GM21723 (cell line): ENCODE measurements at regions not wholly inside any gene's neighbourhood (a gene's known extent, or its start where the extent isn't known, plus 50 kb on each side); places are given as distances from the start of the nearest gene placed in this dataset.

Experiments
- ATAC-seq: cut with Tn5 transposase; IDR thresholded peaks from one replicate; pipeline ENCODE4 v1.9.1; 2021; ENCODE audit warnings: mild to moderate bottlenecking, moderate library complexity; ENCODE audit not compliant: unreplicated experiment

DNA sequence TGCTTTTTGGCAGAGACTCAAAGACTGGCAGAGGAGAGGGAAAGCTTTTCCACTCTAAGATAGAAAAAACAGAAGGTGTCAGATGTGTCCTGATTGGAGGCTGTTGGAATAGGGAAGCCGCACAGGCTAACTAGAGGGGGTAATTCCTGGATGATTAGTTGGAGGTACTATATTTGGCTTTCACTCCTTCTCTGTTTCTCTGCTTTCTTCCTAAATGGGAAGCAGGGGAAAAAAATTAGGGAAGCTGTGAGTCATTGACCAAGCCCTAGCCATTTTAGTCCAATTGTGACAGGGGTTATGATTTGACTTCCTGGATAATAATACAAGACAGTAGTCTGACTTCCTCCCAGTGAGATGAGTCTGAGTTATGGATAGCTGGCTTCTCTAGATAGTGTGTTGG lies 475.2 kb upstream of the CELF2 start:
- no peak for ATAC-seq

DNA sequence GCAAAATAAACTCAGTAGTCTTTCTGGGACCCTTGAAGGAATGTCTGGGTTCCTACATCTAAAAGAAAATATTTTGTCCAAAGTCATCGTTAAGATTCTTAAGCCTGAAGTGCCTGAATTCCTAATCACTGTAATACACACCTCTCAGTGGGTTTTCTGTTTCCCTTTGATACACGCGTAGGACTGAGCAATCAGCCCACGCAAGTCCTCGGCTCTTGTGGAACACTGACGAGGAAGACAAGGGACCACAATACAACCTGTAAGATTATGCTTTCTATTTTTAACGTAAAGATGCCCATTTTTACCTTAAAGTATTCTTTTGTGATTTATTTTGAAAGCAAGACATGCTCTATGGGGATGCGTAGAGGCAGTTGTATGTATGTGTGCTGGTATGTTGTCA lies 472.8 kb upstream of the CELF2 start:
- no peak for ATAC-seq

GRCh38 chr10:10545771-10546170 lies 471.9 kb upstream of the CELF2 start:
- no peak for ATAC-seq

- ATAC-seq, result no peak
These were observed 465.9 kb upstream of the CELF2 start for GRCh38 chr10:10551596-10552301.

DNA sequence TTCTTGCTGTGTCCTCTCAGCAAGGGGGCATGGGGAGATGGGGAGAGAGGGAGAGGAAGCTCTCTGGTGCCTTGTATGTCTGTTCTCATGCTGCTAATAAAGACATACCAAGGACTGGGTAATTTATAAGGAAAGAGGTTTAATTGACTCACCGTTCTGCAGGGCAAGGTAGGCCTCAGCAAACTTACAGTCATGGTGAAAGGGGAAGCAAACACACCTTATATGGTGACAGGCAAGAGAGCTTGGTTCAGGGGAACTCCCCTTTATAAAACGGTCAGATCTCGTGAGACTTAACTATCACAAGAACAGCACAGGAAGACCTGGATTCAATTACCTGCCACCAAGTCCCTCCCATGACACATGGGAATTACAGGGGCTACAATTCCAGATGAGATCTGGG lies 464.7 kb upstream of the CELF2 start:
- ATAC-seq, result no peak

- no peak for ATAC-seq
These were observed 453.4 kb upstream of the CELF2 start for GRCh38 chr10:10564081-10564794.

DNA sequence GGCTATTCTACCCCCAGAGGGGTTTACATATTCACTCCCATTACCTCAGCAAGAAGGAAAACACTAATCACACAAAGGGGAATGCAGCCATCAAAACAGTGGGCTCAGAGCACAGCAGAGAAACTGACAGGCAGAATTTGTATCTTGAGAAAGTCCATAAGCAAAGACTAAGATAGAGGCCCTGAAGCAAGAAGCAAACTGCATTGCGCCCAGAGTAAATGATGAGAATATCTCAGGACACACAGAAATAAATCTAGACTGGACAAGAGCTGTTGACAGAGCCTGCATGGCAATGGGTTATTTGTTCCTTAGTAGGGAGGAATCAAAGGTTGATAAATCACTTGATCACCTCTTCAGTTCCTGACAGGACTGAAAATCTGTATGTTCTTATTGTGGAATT lies 440.7 kb upstream of the CELF2 start:
- no peak for ATAC-seq

GRCh38 chr10:10579709-10580108 lies 438.0 kb upstream of the CELF2 start:
- no peak for ATAC-seq

DNA sequence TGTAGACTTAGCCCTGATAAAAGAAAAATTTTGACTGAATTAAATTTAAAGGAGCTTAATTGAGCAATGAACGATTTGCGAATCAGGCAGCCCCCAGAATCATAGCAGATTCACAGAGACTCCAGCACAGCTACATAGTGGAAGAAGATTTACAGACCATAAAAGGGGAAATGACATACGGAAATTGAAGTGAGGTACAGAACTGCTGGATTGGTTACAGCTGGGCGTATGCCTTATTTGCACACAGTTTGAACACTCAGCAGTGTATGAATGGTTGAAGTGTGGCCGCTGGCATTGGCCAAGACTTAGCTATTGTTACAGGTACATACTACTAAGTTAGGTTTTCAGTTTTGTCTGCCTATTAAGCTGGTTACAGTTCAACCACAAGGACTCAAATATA lies 433.5 kb upstream of the CELF2 start:
- ATAC-seq, result no peak

GRCh38 chr10:10587744-10588393 lies 429.8 kb upstream of the CELF2 start:
- no peak for ATAC-seq

DNA sequence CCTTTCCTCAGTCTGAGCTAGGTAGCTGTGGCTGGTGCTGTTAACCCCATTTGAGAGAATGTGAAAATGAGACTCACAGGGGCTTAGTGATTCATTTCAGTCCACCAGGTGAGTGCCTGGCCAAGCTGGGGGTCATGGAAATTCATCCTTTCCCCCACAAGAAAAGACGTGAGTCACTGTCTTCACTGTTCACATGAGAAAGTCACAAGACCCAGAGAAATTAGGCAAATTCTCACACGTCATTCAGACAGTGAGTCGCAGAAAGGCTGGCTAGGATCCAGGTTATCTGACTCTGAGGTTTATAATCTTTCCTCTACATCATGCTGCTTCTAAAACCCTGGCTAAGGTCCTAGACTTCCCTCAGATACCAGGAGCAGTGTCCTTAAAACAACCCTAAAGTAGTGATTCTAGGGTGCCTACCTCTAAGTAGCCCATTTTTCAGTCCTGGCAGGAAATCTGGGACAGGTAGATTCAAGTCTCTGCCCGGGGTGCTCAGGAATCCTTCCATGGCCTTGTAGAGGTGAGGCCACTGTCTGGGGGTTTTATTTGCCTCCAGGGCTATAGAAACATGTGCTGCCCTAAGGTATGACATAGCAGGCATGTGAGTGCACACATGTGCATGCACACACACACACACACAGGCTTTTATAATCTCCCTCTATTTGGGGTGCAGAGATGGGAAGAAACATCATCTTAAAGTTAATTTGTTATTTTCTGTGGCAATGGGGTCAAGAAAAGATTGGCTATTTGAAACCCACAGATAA lies 427.9 kb upstream of the CELF2 start:
- ATAC-seq, result peak; percentile 93

DNA sequence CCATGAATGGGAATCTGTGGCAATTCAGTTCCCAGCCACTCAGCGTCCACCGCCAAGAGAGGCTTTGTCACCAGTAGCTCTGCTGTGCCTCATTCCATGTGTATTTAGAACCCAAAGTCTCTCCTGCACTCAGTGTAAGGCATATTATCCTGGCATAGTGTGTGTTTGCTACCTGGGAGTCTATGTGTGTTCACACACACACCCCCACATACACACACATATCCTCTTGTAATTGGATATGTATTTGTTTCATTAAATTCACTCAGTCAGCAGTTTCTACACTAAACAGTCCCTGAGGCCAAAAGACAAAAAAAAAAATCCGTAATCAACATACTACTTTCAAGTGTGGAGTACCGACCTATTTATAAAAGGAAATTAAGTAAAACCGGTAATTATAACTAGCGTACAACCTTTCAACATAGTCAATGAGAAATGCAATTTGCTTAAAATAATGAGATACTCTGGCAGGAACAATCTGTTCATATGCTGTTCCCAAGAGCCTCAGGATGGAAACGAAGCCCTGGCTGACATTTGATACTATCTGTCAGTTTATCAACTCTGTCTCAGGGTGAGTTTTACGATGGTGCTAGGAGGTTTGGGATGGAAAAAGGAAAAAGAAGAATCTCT lies 425.8 kb upstream of the CELF2 start:
- ATAC-seq, result no peak

DNA sequence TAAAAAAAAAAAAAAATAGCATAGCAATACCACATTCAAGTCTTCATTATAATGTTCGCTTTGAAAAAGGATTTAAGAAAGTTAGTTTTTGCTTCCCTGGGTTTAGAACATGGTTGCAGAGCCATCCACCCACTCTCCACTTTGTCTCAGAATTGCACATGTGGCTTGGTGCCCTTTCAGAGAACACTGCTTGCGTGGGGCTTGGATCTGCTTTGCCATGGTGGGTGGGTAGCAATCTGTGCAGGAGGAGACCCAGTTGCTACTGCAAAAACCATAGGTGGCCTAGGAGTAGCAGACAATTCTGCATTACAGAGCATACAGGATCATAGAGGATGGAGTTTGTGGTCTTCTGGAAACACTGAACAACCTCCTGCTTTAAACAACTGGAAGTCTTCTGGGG lies 421.4 kb upstream of the CELF2 start:
- no peak for ATAC-seq

GRCh38 chr10:10598297-10598696 lies 419.4 kb upstream of the CELF2 start:
- no peak for ATAC-seq

DNA sequence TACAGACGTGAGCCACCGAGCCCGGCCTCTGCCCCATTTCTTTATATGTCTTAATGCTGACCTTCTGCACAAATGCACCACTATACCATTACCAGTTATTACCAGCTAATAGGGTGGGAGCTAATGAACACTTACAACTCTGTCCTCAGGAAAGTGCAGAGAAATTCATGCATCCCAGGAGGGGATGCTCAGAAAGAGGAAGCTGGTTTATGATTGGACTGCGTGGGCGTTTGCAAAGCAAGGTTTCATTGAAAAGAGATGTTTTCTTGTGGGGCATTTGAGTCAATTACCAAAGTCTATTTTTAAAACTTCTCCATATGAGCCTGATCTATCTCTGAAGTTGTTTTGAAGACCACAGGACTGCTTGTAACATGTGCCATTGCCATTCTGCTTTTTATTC lies 417.7 kb upstream of the CELF2 start:
- ATAC-seq, result no peak

DNA sequence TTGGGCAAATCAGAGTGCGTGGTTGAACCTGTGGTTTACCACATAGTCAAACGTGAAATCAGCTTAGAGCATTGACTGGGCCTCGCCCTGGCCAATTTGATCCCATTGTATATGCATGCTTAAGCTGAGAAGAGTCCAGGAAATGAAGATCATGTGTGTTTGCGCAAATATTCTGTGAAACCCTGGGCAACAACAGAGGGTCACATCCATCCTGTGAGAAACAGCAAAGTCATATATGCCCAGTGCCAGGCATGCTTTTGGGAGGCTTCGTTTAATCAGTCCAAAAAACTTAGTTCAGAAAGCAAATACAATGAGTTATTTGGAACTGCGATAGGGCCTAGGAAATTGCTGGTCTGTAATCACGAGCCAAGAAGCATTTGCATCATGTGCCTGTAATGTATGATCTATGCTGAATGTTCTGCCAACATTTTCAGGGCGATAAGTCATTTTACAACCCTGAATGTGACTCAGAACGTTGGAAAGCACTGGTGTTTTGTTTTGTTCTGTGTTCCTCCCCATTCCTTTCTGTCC lies 412.1 kb upstream of the CELF2 start:
- no peak for ATAC-seq

GRCh38 chr10:10609379-10609955 lies 408.2 kb upstream of the CELF2 start:
- no peak for ATAC-seq

DNA sequence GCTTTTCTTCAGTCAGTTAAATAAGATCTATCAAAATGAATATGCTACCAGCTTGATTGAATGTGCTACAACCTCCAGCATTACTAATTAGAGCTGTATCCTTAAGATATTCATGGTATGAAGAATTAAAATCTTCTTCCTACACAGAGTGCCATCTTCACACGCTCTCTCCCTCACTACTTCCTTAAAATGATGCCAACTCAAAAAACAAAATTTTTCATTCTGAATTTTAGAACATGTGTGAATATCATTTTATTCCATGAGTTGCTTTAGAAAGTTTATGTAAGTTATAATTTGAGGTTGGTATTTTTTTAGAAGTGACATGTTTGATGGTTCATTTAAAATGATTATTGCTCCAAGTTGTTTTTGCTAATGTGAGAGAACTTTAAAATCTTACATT lies 407.5 kb upstream of the CELF2 start:
- ATAC-seq, result no peak

DNA sequence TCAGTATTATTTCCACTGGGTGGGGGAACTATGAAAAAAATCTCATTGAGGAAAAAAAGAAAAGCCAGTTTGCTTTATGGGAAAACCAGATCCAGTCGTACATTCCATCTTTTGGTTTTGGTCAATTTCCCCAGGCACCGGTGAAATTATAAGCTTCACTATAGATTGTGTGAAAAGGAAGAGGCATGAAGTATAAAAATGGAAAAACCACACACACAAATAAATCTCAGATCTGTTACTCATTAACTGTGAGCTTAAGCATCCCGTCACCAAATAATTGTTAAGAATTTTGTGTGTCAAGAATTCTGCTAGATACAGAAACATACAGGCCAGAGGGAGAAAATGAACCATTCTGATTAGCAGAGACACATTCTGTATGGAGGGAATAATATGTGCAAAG lies 405.5 kb upstream of the CELF2 start:
- no peak for ATAC-seq

DNA sequence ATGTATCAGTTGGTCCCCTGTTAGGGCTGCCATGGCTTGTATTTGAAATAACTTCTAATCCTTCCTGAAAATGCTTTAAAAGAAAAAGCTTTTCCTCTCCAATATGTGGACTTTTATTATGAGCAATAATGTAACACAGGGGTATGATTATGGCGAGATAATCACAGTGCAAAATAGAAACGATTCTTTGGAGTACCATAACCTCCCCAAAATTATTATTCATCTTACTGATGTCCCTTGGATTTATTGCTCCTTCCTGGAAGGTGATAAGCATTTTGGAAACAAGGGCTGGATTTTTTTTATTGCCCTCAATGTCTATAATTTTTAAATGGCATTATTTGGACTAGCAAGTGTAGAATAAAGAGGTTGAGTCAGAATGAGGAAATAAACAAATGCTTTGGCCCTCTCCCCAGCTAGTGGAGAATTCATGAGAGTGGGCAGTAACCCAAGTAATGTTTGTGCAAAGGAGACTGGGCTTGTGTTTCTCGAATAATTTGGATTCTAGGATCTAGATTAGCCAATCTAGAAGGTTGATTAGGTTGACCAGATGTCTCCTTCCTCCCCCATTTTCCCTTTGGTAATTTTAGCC lies 403.9 kb upstream of the CELF2 start:
- ATAC-seq, result no peak
